ENCODE measurements at regions not wholly inside any gene's neighbourhood (a gene's known extent, or its start where the extent isn't known, plus 50 kb on each side); places are given as distances from the start of the nearest gene placed in this dataset.

DNA sequence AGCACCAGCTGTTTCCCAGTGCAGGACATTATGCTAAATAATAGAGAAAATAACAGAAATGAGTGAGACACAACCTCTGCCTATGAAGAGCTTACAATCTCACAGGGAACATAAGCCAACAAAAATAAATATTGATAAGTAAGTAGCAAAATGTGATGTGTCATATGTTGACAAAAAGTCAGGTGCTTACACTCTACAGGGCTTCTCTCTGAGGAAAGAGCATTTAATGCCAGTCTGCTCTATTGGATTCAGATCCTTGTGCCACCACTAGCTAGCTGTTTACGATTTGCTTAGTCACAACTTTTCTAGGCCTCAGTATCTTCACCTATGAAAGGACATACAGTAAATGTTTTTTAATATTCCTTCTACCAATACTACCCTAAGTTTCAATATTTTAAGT lies 500.9 kb upstream of the NAALADL2 start:
- H3K4me3 ChIP-seq (replicated peaks in 1 of 3; ENCODE audit: insufficient read depth in 1 of 3, low read depth in 1 of 3, low read length in 3 of 3) = no peak overlapping the region
- dilution Hi-C loops (cut with MboI; ENCODE audit: extremely low pct_ligation_motif_present, low sequenced_read_pairs) = no loop called here
- CTCF ChIA-PET = no interaction called here

More for the DNA sequence above, 500.9 kb upstream of the NAALADL2 start:
- Histone ChIP-seq H3K9ac (replicated peaks; ENCODE audit: extremely low read depth, insufficient read depth, low read length) (no peak overlapping the region), H3K79me2 (ENCODE audit: control insufficient read depth, insufficient read depth, low read length) (no peaks in the 10 kb centered on the region), H3K27me3 (ENCODE audit: control insufficient read depth in 2 of 2, insufficient read depth in 2 of 2, low read length in 2 of 2) (no peaks in the 10 kb centered on the region), H3K4me2 (ENCODE audit: insufficient read depth, low read length) (no peak overlapping the region), H4K20me1 (replicated peaks; ENCODE audit: control insufficient read depth, extremely low read depth, insufficient read depth, low read length) (no peaks in the 10 kb centered on the region), H3K36me3 (ENCODE audit: control insufficient read depth in 2 of 2, extremely low read depth in 1 of 2, insufficient read depth in 2 of 2, low read length in 2 of 2) (no peaks in the 10 kb centered on the region), H3K9me1 (replicated peaks; ENCODE audit: control insufficient read depth, extremely low read depth, insufficient read depth, low read length) (no peaks in the 10 kb centered on the region), H3K9me3 (replicated peaks; ENCODE audit: control insufficient read depth, insufficient read depth, low read length) (no peaks in the 10 kb centered on the region), H3K4me1 (ENCODE audit: control insufficient read depth, extremely low read depth, insufficient read depth, low read length) (no peaks in the 10 kb centered on the region), H2AFZ (ENCODE audit: low read depth, low read length) (no peak overlapping the region), H3K27ac (ENCODE audit: insufficient read depth, low read depth, low read length) (no peak overlapping the region)
- BruUV-seq (replicated peaks) = no TSS peak
- peak; percentile 3 for DNase-seq (ENCODE audit: low read depth, low spot score)
- intact Hi-C loops (cut with micrococcal nuclease) = no loop called here
- TF ChIP-seq, protein P1, sequence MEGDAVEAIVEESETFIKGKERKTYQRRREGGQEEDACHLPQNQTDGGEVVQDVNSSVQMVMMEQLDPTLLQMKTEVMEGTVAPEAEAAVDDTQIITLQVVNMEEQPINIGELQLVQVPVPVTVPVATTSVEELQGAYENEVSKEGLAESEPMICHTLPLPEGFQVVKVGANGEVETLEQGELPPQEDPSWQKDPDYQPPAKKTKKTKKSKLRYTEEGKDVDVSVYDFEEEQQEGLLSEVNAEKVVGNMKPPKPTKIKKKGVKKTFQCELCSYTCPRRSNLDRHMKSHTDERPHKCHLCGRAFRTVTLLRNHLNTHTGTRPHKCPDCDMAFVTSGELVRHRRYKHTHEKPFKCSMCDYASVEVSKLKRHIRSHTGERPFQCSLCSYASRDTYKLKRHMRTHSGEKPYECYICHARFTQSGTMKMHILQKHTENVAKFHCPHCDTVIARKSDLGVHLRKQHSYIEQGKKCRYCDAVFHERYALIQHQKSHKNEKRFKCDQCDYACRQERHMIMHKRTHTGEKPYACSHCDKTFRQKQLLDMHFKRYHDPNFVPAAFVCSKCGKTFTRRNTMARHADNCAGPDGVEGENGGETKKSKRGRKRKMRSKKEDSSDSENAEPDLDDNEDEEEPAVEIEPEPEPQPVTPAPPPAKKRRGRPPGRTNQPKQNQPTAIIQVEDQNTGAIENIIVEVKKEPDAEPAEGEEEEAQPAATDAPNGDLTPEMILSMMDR (IDR thresholded peaks at IDR 0.05; ENCODE audit: extremely low read depth in 1 of 2, insufficient read depth in 1 of 2, low read depth in 1 of 2, low read length in 2 of 2) = no peak
- TF ChIP-seq POLR2AphosphoS5 (IDR thresholded peaks at IDR 0.05; ENCODE audit: insufficient read depth, low read depth, low read length) (no peak), FOS (IDR thresholded peaks at IDR 0.05; ENCODE audit: borderline replicate concordance, insufficient read depth, low read length) (no peak), GATA2 (IDR thresholded peaks at IDR 0.05; ENCODE audit: insufficient read depth, insufficient read length, low read depth, low read length) (no peak), POLR2A (IDR thresholded peaks at IDR 0.05; ENCODE audit: low read depth, low read length) (no peak), JUN (IDR thresholded peaks at IDR 0.05; ENCODE audit: borderline replicate concordance, insufficient read depth, insufficient read length, low read depth) (no peak), MYC (IDR thresholded peaks at IDR 0.05; ENCODE audit: low read depth, low read length) (no peak), EZH2 (IDR thresholded peaks at IDR 0.05; ENCODE audit: borderline replicate concordance, low read depth, low read length, severe bottlenecking) (no peak)
- TF ChIP-seq, protein P2, sequence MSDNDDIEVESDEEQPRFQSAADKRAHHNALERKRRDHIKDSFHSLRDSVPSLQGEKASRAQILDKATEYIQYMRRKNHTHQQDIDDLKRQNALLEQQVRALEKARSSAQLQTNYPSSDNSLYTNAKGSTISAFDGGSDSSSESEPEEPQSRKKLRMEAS (IDR thresholded peaks at IDR 0.05; ENCODE audit: insufficient read depth, insufficient read length) = no peak
- FAIRE-seq = no peak
- POLR2A ChIA-PET = no interaction called here

All from endothelial cell of umbilical vein (primary cell).